Activated CD4-positive, alpha-beta T cell treated with anti-CD3 and anti-CD28 coated beads, Interleukin-2, amount 50 U/mL, for 1 hour (primary cell): ENCODE measurements at regions not wholly inside any gene's neighbourhood (a gene's known extent, or its start where the extent isn't known, plus 50 kb on each side); places are given as distances from the start of the nearest gene placed in this dataset.

Experiments
- DNase-seq: peaks from one replicate; pipeline ENCODE4 v3.0.0-alpha.2; 2020

- DNase-seq, result no peak
Measured at GRCh38 chr1:172960019-172960418, 90.7 kb downstream of the TNFSF18 start.

- DNase-seq, result no peak
Measured at GRCh38 chr1:172960454-172961208, 90.1 kb downstream of the TNFSF18 start.

- no peak for DNase-seq
Measured at GRCh38 chr1:172964864-172965263, 85.9 kb downstream of the TNFSF18 start.

GRCh38 chr1:172966844-172967540, 83.7 kb downstream of the TNFSF18 start:
- DNase-seq, result no peak

- DNase-seq, result no peak
Measured at GRCh38 chr1:172967936-172968335, 82.8 kb downstream of the TNFSF18 start.

- DNase-seq, result no peak
Measured at GRCh38 chr1:172969611-172970010, 81.1 kb downstream of the TNFSF18 start.

GRCh38 chr1:172970186-172970585, 80.6 kb downstream of the TNFSF18 start:
- DNase-seq, result no peak

- no peak for DNase-seq
Measured at GRCh38 chr1:172971241-172971640, 79.5 kb downstream of the TNFSF18 start.

GRCh38 chr1:172972258-172972657, 78.5 kb downstream of the TNFSF18 start:
- no peak for DNase-seq

- DNase-seq, result no peak
Measured at GRCh38 chr1:172973424-172973823, 77.3 kb downstream of the TNFSF18 start.

- DNase-seq, result no peak
Measured at GRCh38 chr1:172976222-172977041, 74.3 kb downstream of the TNFSF18 start.

GRCh38 chr1:172977296-172978017, 73.3 kb downstream of the TNFSF18 start:
- no peak for DNase-seq

GRCh38 chr1:172978595-172978994, 72.1 kb downstream of the TNFSF18 start:
- no peak for DNase-seq

- DNase-seq, result no peak
Measured at GRCh38 chr1:172979828-172980227, 70.9 kb downstream of the TNFSF18 start.

- no peak for DNase-seq
Measured at GRCh38 chr1:172980456-172980855, 70.3 kb downstream of the TNFSF18 start.

GRCh38 chr1:172980971-172981370, 69.8 kb downstream of the TNFSF18 start:
- DNase-seq, result no peak
